ENCODE measurements at regions not wholly inside any gene's neighbourhood (a gene's known extent, or its start where the extent isn't known, plus 50 kb on each side); places are given as distances from the start of the nearest gene placed in this dataset.
"Not testable (repeated sequence)": the region's sequence is repeated elsewhere in the genome, so short reads cannot be mapped to it uniquely, and the experiment has no call there.

DNA sequence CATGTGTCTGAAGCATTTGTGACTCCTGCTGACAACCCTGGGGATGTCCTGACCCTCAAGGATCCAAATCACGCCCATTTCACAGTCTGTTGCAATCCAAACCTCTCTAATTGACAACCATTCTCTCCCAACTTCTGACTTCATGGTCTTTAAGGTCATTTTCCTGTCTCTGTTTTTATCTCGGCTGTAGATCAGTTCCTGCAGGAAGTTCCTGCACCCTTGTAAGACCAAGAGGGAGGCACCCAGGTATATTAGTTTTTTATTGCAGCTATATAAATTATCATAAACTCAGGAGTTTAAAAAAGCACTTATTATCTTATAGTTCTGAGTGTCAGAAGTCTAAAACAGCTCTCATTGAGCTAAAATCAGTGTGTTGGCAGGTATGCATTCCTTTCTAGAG, 166.8 kb downstream of the BTBD3 start:
- TF ChIP-seq CTCF (IDR thresholded peaks at IDR 0.05; ENCODE audit: unreplicated experiment): no peak
- Mint-ChIP-seq H3K4me1 (ENCODE audit: low read depth) (no peaks in the 10 kb centered on the region), H3K9me3 (ENCODE audit: low read depth) (no peaks in the 10 kb centered on the region), H3K27ac (no peak overlapping the region), H3K36me3 (ENCODE audit: insufficient read depth) (no peaks in the 10 kb centered on the region), H3K4me3 (ENCODE audit: low read depth) (no peak overlapping the region), H3K27me3 (peaks cover 2% of the 10 kb centered on the region)
- no peak for DNase-seq (ENCODE audit: low spot score, unreplicated experiment)

DNA sequence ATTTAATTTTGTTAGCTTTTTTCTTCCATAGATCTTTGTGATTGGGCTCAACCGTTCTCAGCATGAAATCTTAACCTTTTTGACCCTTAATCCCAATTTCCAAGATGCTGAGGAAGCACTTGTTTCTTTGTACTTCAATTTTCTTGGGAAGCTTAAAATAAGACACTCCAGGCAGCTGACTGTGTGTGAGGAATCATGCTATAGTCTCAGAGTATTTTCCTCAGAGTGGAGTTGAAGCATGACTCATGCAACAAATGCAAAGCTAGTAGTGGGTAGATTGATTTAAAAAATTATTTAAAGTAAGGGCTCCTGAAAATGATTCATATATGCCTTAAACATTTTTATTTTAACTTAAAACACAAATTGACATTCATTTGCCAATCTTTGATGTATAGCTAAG, 168.7 kb downstream of the BTBD3 start:
- no peaks in the 10 kb centered on the region for H3K4me1 Mint-ChIP-seq (ENCODE audit: low read depth)
- no peaks in the 10 kb centered on the region for H3K9me3 Mint-ChIP-seq (ENCODE audit: low read depth)
- no peaks in the 10 kb centered on the region for H3K27me3 Mint-ChIP-seq
- no peak overlapping the region for H3K4me3 Mint-ChIP-seq (ENCODE audit: low read depth)
- no peaks in the 10 kb centered on the region for H3K36me3 Mint-ChIP-seq (ENCODE audit: insufficient read depth)
- no peak for DNase-seq (ENCODE audit: low spot score, unreplicated experiment)
- no peak for TF ChIP-seq CTCF (IDR thresholded peaks at IDR 0.05; ENCODE audit: unreplicated experiment)
- H3K27ac Mint-ChIP-seq: no peak overlapping the region

DNA sequence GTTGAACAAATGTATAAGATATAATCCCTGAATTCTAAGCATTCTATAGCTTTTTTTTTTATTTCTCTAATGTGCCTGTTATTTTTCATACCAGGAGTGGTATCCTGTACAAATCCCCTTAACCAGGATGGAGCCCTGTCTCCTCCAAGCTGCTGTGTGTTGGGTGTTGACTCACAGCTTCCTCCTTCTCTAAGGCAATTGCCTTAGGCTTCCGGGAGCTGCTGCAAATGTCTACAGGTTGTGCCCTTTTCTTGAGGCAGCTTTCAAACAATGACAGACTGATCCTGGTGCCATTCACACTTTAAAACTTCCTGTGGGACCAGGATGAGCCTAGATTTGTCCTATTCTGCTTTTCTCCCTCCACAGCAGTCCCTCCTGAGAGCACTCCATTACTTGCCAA, 173.2 kb downstream of the BTBD3 start:
- no peak for TF ChIP-seq CTCF (IDR thresholded peaks at IDR 0.05; ENCODE audit: unreplicated experiment)
- DNase-seq (ENCODE audit: low spot score, unreplicated experiment): no peak
- Mint-ChIP-seq H3K4me3 (ENCODE audit: low read depth) (no peak overlapping the region), H3K27ac (no peak overlapping the region), H3K27me3 (no peaks in the 10 kb centered on the region), H3K36me3 (ENCODE audit: insufficient read depth) (no peaks in the 10 kb centered on the region), H3K9me3 (ENCODE audit: low read depth) (no peaks in the 10 kb centered on the region), H3K4me1 (ENCODE audit: low read depth) (peaks cover 3% of the 10 kb centered on the region)

DNA sequence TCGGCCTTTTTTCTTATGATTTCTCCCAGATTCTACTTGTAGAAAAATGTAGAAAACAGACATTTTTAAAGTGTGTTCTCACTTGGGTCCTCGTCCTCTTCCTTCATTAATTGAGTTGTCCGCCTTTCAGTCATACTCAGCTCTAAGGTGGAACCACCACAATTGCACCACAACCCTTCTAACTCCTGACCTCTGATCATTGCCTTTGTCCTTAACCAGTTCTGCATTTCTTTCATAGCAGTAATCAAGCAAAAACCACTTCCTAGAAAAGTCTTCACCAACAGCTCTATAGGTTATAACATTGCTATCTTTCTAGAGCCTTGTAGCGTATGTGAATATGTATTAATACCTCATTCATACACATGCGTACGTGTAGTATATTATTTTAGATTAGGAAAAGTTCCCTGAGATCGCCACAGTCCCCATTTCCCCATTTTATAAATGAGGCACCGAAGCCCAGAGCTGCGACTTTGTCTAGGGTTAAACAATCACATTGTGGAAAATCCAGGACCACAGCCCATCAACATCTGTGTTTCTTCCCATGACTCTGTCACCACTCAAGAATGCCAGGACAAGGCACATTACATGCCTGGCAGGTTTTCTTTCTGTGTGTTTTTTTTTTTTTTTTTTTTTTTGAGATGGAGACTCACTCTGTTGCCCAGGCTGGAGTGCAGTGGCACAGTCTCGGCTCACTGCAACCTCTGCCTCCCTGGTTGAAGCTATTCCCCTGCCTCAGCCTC, 175.5 kb downstream of the BTBD3 start:
- TF ChIP-seq CTCF (IDR thresholded peaks at IDR 0.05; ENCODE audit: unreplicated experiment): no peak
- Mint-ChIP-seq H3K27ac (peak overlapping the region; percentile 80), H3K4me3 (ENCODE audit: low read depth) (no peak overlapping the region), H3K27me3 (no peaks in the 10 kb centered on the region), H3K9me3 (ENCODE audit: low read depth) (no peaks in the 10 kb centered on the region), H3K36me3 (ENCODE audit: insufficient read depth) (no peaks in the 10 kb centered on the region), H3K4me1 (ENCODE audit: low read depth) (peaks cover 3% of the 10 kb centered on the region)
- DNase-seq (ENCODE audit: low spot score, unreplicated experiment): no peak

GRCh38 chr20:12093797-12094190, 176.1 kb downstream of the BTBD3 start:
- DNase-seq (ENCODE audit: low spot score, unreplicated experiment); H3K27ac Mint-ChIP-seq; H3K36me3 Mint-ChIP-seq (ENCODE audit: insufficient read depth); H3K4me3 Mint-ChIP-seq (ENCODE audit: low read depth); H3K27me3 Mint-ChIP-seq; H3K9me3 Mint-ChIP-seq (ENCODE audit: low read depth); H3K4me1 Mint-ChIP-seq (ENCODE audit: low read depth): not testable (repeated sequence)

Measured in progenitor cell of endocrine pancreas (in vitro differentiated cells).